Mesendoderm (in vitro differentiated cells): ENCODE measurements at regions not wholly inside any gene's neighbourhood (a gene's known extent, or its start where the extent isn't known, plus 50 kb on each side); places are given as distances from the start of the nearest gene placed in this dataset.
"Not testable (repeated sequence)": the region's sequence is repeated elsewhere in the genome, so short reads cannot be mapped to it uniquely, and the experiment has no call there.

Experiments
- DNase-seq: peaks from one replicate; pipeline ENCODE4 v3.0.0; 2013
- H2AK5ac ChIP-seq: 2 replicates; pipeline ENCODE4 v1.6.1; 2013; ENCODE audit warnings: low read length, inconsistent platforms
- H2BK120ac ChIP-seq: 2 replicates; pipeline ENCODE4 v1.6.1; 2013; ENCODE audit warnings: low read depth, mild to moderate bottlenecking, low read length, moderate library complexity, mixed read lengths
- H2BK15ac ChIP-seq: replicated peaks from 2 replicates; pipeline ENCODE4 v1.6.1; 2013; ENCODE audit warnings: low read depth, mild to moderate bottlenecking, moderate library complexity
- H2BK5ac ChIP-seq: 2 replicates; pipeline ENCODE4 v1.6.1; 2013; ENCODE audit warnings: low read length, inconsistent platforms
- H3K18ac ChIP-seq: 2 replicates; pipeline ENCODE4 v1.6.1; 2013; ENCODE audit warnings: mild to moderate bottlenecking, low read length, mixed read lengths
- H3K23ac ChIP-seq: one replicate; pipeline ENCODE4 v1.6.1; 2013; ENCODE audit warnings: low read length
- H3K27ac ChIP-seq: 2 replicates; pipeline ENCODE4 v1.5.1; 2013; ENCODE audit warnings: low read depth, mild to moderate bottlenecking, inconsistent platforms, low read length, moderate library complexity
- H3K27me3 ChIP-seq: 2 replicates; pipeline ENCODE4 v1.6.1; 2013; ENCODE audit warnings: low read length, control low read depth, mild to moderate bottlenecking, inconsistent platforms; ENCODE audit not compliant: insufficient read depth, poor library complexity
- H3K36me3 ChIP-seq: 2 replicates; pipeline ENCODE4 v1.6.1; 2013; ENCODE audit warnings: low read length, inconsistent platforms; ENCODE audit not compliant: control insufficient read depth, insufficient read depth
- H3K4ac ChIP-seq: one replicate; pipeline ENCODE4 v1.6.1; 2013; ENCODE audit warnings: low read depth, mild to moderate bottlenecking, low read length, moderate library complexity
- H3K4me1 ChIP-seq: 2 replicates; pipeline ENCODE4 v1.6.1; 2013; ENCODE audit warnings: low read depth, low read length, inconsistent platforms; ENCODE audit not compliant: control insufficient read depth
- H3K4me2 ChIP-seq: 2 replicates; pipeline ENCODE4 v1.6.1; 2013; ENCODE audit warnings: low read length
- H3K4me3 ChIP-seq: 2 replicates; pipeline ENCODE4 v1.5.1; 2013; ENCODE audit warnings: mild to moderate bottlenecking, low read length
- H3K56ac ChIP-seq: one replicate; pipeline ENCODE4 v1.6.1; 2013; ENCODE audit warnings: low read length
- H3K79me1 ChIP-seq: 2 replicates; pipeline ENCODE4 v1.6.1; 2013; ENCODE audit warnings: low read length, inconsistent platforms
- H3K79me2 ChIP-seq: 2 replicates; pipeline ENCODE4 v1.6.1; 2013; ENCODE audit warnings: mild to moderate bottlenecking, low read length; ENCODE audit not compliant: control insufficient read depth, insufficient read depth
- H3K9ac ChIP-seq: 2 replicates; pipeline ENCODE4 v1.6.1; 2013; ENCODE audit warnings: low read length, inconsistent platforms
- H4K5ac ChIP-seq: one replicate; pipeline ENCODE4 v1.6.1; 2013; ENCODE audit warnings: low read length
- H4K8ac ChIP-seq: one replicate; pipeline ENCODE4 v1.6.1; 2013; ENCODE audit warnings: low read depth, mild to moderate bottlenecking, control low read depth, low read length, moderate library complexity
- WGBS: extraction: QIAGEN DNeasy Blood & Tissue Kit; methylation state at CpG from one replicate; pipeline ENCODE4 v1.1.7; 2013; ENCODE audit warnings: low lambda C conversion rate, missing lambda C conversion rate; ENCODE audit not compliant: insufficient coverage; ENCODE audit errors: extremely low coverage; 5-methylcytosine and 5-hydroxymethylcytosine counted together

GRCh38 chr4:23423540-23423939, 466.3 kb downstream of the PPARGC1A start:
- H3K4ac ChIP-seq = no peak overlapping the region

GRCh38 chr4:23422878-23423277, 467.0 kb downstream of the PPARGC1A start:
- no peak overlapping the region for H3K27ac ChIP-seq
- DNase-seq = peak; percentile 33

More at GRCh38 chr4:23423540-23423939, 466.3 kb downstream of the PPARGC1A start:
- H3K23ac ChIP-seq = no peak overlapping the region
- no peak overlapping the region for H4K8ac ChIP-seq
- H3K27ac ChIP-seq = no peak overlapping the region
- H3K4me1 ChIP-seq = no peaks in the 10 kb centered on the region
- H4K5ac ChIP-seq = no peak overlapping the region
- H3K79me1 ChIP-seq = no peaks in the 10 kb centered on the region
- no peaks in the 10 kb centered on the region for H3K27me3 ChIP-seq
- H3K56ac ChIP-seq = no peak overlapping the region
- no CpG with 5 or more reads among the region's 3 CpGs for WGBS
- no peak overlapping the region for H3K18ac ChIP-seq
- no peaks in the 10 kb centered on the region for H3K36me3 ChIP-seq
- no peak for DNase-seq
- H2BK120ac ChIP-seq = no peak overlapping the region
- H3K79me2 ChIP-seq = no peaks in the 10 kb centered on the region
- no peak overlapping the region for H3K4me2 ChIP-seq
- no peak overlapping the region for H2BK5ac ChIP-seq
- no peak overlapping the region for H2AK5ac ChIP-seq
- no peak overlapping the region for H3K4me3 ChIP-seq
- peak overlapping the region; percentile 74 for H2BK15ac ChIP-seq
- no peak overlapping the region for H3K9ac ChIP-seq

GRCh38 chr4:23413631-23414030, 476.2 kb downstream of the PPARGC1A start:
- Histone ChIP-seq H2BK5ac (no peak overlapping the region), H3K4me2 (no peak overlapping the region), H3K18ac (no peak overlapping the region), H3K27me3 (no peaks in the 10 kb centered on the region), H3K4me1 (no peaks in the 10 kb centered on the region), H3K27ac (no peak overlapping the region), H3K4ac (no peak overlapping the region), H2BK15ac (no peak overlapping the region), H3K9ac (no peak overlapping the region), H3K56ac (no peak overlapping the region), H2AK5ac (no peak overlapping the region), H3K23ac (no peak overlapping the region), H3K79me1 (no peaks in the 10 kb centered on the region), H3K79me2 (no peaks in the 10 kb centered on the region), H3K36me3 (no peaks in the 10 kb centered on the region), H4K5ac (no peak overlapping the region), H2BK120ac (no peak overlapping the region), H3K4me3 (no peak overlapping the region), H4K8ac (no peak overlapping the region)
- no peak for DNase-seq
- no CpG with 5 or more reads among the region's 3 CpGs for WGBS

More at GRCh38 chr4:23422878-23423277, 467.0 kb downstream of the PPARGC1A start:
- no peak overlapping the region for H4K5ac ChIP-seq
- H3K27me3 ChIP-seq = no peaks in the 10 kb centered on the region
- no peak overlapping the region for H3K56ac ChIP-seq
- no peak overlapping the region for H2BK5ac ChIP-seq
- H3K36me3 ChIP-seq = no peaks in the 10 kb centered on the region
- H2BK15ac ChIP-seq = peak overlapping the region; percentile 74
- no peaks in the 10 kb centered on the region for H3K4me1 ChIP-seq
- no peak overlapping the region for H3K9ac ChIP-seq
- peak overlapping the region; percentile 39 for H3K18ac ChIP-seq
- no peak overlapping the region for H3K4ac ChIP-seq
- H3K4me3 ChIP-seq = no peak overlapping the region
- H3K4me2 ChIP-seq = no peak overlapping the region
- no peak overlapping the region for H4K8ac ChIP-seq
- no peak overlapping the region for H2AK5ac ChIP-seq
- no peaks in the 10 kb centered on the region for H3K79me1 ChIP-seq
- no peak overlapping the region for H3K23ac ChIP-seq
- H2BK120ac ChIP-seq = no peak overlapping the region
- no CpG with 5 or more reads among the region's 1 CpG for WGBS
- H3K79me2 ChIP-seq = no peaks in the 10 kb centered on the region

GRCh38 chr4:23412701-23413100, 477.1 kb downstream of the PPARGC1A start:
- no peak overlapping the region for H4K8ac ChIP-seq
- H2BK5ac ChIP-seq = no peak overlapping the region
- H2BK15ac ChIP-seq = no peak overlapping the region
- H3K23ac ChIP-seq = no peak overlapping the region
- no peaks in the 10 kb centered on the region for H3K79me2 ChIP-seq
- H3K4me2 ChIP-seq = no peak overlapping the region
- no peak overlapping the region for H3K4ac ChIP-seq
- no peak overlapping the region for H3K56ac ChIP-seq
- no peaks in the 10 kb centered on the region for H3K36me3 ChIP-seq
- no peak overlapping the region for H3K9ac ChIP-seq
- no peak overlapping the region for H3K4me3 ChIP-seq
- H4K5ac ChIP-seq = no peak overlapping the region
- no peak overlapping the region for H2BK120ac ChIP-seq
- no peaks in the 10 kb centered on the region for H3K4me1 ChIP-seq
- no peaks in the 10 kb centered on the region for H3K27me3 ChIP-seq
- H3K79me1 ChIP-seq = no peaks in the 10 kb centered on the region
- H3K18ac ChIP-seq = no peak overlapping the region
- DNase-seq = no peak
- no peak overlapping the region for H2AK5ac ChIP-seq
- H3K27ac ChIP-seq = no peak overlapping the region
- WGBS = no CpG with 5 or more reads among the region's 3 CpGs

GRCh38 chr4:23408913-23409312, 480.9 kb downstream of the PPARGC1A start:
- H3K56ac ChIP-seq, H3K23ac ChIP-seq, H3K9ac ChIP-seq, H3K18ac ChIP-seq, H2AK5ac ChIP-seq, H2BK5ac ChIP-seq, H3K4me2 ChIP-seq, H4K8ac ChIP-seq, H3K4me1 ChIP-seq, H3K4ac ChIP-seq, H3K79me2 ChIP-seq, H3K27me3 ChIP-seq, H2BK120ac ChIP-seq, H4K5ac ChIP-seq, H3K27ac ChIP-seq, H3K79me1 ChIP-seq, H2BK15ac ChIP-seq, H3K36me3 ChIP-seq, DNase-seq, H3K4me3 ChIP-seq: not testable (repeated sequence)
- WGBS = no CpG with 5 or more reads among the region's 2 CpGs

DNA sequence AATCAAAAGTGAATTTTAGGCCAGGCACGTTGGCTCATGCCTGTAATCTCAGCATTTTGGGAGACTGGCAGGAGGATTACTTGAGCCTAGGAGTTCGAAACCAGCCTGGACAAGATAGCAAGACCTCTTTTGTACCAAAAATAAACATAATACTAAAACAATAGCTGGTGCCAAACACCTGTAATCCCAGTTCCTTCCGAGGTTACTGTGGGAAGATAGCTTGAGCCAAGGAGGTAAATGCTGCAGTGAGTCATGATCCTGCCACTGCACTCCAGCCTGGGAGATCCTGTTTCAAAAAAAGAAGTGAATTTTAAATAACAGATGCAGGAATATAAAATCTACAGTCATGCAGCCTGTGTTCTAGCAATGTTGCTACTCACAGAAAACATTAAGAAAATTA, 488.3 kb downstream of the PPARGC1A start:
- Histone ChIP-seq H2BK120ac (no peak overlapping the region), H3K4me2 (no peak overlapping the region), H3K4me3 (no peak overlapping the region), H3K79me1 (no peaks in the 10 kb centered on the region), H3K18ac (no peak overlapping the region), H4K5ac (no peak overlapping the region), H3K56ac (no peak overlapping the region), H2AK5ac (no peak overlapping the region), H3K9ac (no peak overlapping the region), H3K27me3 (no peaks in the 10 kb centered on the region), H3K36me3 (no peaks in the 10 kb centered on the region), H3K4me1 (no peaks in the 10 kb centered on the region), H3K27ac (no peak overlapping the region), H3K23ac (no peak overlapping the region), H2BK15ac (no peak overlapping the region), H3K79me2 (no peaks in the 10 kb centered on the region), H4K8ac (no peak overlapping the region), H2BK5ac (no peak overlapping the region), H3K4ac (no peak overlapping the region)
- DNase-seq = no peak
- no CpG with 5 or more reads among the region's 3 CpGs for WGBS
